GM08714 (cell line): ENCODE measurements at regions not wholly inside any gene's neighbourhood (a gene's known extent, or its start where the extent isn't known, plus 50 kb on each side); places are given as distances from the start of the nearest gene placed in this dataset.

Experiments used
- H3K4me3 ChIP-seq: fragments of 200-500 bp; sonication (Bioruptor generic); 2 replicates; pipeline ENCODE4 v1.5.1; 2014; ENCODE audit warnings: mild to moderate bottlenecking, low read length, inconsistent platforms
- ZNF274 ChIP-seq: IDR thresholded peaks from 2 replicates; pipeline ENCODE4 v1.6.1; 2012; ENCODE audit warnings: mild to moderate bottlenecking, low read depth, low read length

DNA sequence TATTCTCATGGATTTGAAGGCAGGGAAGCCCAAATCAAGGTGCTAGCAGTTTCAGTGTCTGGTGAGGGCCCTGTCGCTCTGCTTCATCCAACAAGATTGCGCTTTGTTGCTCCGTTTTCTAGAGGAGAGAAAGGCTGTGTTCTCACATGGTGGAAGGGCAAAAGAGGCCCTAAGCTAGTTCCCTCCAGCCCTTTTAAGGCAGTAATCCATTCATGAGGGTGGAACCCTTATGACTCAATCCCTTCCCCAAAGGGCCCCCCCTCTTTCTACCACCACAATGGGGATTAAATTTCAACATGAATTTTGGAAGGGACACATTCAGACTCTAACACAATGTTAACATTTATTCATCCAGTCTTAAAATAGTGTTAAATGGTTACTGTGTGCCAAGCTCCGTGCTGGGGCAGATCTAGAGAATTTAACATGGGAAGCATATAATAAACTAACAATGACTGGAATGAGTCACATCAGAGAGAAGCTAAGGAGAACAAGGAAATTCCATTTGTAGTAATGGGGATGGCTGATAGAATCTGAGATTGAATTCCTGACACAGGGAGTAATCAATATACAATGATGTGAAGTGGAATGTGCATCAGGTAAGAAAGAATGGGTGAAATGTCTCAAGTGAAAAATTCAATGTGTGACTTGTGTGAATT, 382.8 kb upstream of the ZNF608 start:
- no peak overlapping the region for H3K4me3 ChIP-seq
- TF ChIP-seq ZNF274: no peak

DNA sequence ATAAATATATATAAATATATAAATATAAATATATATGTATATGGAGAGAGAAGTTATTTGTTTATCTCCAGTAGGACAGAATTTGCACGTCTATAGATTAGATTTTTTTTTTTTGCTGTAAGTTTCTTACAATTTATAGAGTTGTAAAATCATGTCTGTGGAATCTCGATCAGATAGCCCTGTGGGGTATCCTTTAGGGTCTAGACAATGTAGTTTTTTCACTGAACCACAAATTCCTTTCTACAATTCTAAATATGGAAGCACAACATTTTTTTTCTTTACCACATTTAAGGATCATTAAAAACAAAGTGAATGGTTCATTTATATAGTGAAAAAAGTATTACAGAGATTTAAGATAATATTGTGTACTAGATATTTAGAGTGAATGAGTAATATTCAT, 384.2 kb upstream of the ZNF608 start:
- H3K4me3 ChIP-seq: no peak overlapping the region
- TF ChIP-seq ZNF274: no peak

DNA sequence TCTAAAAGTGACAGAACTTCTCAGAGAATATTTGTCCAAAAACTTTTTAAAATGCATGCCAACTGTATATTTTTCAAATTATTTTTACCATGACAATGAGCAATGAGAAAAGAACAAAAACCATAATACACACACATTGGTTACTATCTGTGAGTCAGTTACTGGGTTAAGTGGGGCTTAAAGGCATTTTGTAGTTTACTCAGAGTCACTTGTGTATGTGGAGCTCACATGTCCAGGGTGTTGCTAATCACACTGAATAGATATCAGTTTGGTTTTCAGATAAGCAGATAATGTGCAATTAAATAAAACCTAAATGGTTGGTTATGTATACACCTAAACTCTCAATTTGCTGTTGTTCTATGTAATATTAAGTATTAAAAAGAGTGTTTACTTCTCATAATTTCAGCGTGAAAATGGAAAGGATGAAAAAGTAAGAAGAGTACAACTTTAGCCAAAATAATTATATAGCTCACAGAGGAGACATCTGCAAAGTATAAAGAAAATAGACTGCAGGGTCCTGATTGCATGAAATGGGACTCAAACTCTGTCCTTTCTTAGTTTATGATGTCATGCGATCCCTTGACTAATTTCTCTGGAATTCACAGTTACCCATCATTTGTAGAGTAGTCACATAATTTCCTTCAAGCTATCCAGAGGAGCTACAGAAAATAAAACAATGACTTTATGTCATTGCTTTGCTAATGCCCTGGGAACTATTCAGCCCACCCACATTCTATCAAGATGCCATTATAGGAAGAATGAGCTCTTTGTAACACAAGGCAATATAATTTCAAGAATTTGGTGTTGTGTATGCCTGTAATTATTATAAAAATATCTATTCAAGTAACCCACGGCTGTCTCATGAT, 388.0 kb upstream of the ZNF608 start:
- TF ChIP-seq ZNF274: no peak

DNA sequence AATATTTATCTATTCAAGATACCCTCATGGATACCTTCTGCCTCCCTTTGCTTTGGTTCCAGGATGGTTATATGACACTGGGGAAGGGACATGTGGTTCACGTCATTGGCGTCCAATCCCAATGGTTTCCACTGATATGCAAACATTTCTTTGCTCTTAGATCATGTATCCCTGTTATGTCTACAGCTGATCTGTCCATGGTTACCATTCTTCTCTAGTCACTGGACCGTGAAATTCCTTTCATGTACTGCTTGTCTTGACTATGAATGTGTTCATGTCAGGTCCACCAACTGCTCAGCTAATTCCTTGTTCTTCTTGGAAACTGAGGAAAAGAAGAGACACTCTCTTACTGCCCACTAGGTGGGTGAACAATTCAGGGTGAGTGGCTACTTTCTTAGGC, 391.1 kb upstream of the ZNF608 start:
- no peak for TF ChIP-seq ZNF274
- no peak overlapping the region for H3K4me3 ChIP-seq

More for the DNA sequence above, 388.0 kb upstream of the ZNF608 start:
- no peak overlapping the region for H3K4me3 ChIP-seq

DNA sequence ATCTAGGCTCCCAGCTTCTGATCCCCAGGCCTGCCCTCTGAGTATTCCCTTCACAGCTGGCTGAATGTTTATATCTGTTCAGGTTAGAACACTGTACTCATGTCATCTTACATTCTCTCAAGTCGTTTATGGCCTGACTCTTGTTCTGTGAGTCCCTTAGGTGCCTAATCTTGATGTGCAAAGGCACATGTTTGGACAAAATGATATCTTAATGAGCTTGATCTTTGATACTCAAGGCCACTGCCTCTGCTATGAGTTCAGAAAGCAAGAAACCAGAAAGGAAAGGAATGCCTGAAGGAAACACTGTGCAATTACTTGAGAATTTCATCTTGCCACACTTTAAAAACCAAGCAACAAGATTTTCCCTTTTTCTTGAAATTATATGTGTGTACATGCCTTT, 391.8 kb upstream of the ZNF608 start:
- TF ChIP-seq ZNF274: no peak
- no peak overlapping the region for H3K4me3 ChIP-seq

DNA sequence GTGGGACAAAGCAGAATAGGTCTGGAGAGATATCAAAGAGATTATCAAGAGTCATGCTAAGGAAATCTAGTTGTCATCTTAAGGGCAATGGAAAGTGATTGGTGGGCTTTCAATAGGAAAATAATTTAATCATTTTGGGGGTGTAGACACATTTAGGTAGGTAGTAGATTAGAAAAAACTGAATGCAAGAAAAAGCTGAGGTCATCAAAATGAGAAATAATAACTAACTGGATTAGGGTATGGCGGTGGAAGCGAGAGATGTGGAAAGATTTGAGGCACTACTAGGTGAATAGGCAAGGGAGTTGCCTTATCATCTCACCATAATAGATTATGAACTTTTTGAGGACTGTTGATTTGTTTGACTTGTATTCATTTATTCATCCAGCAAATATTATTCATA, 393.2 kb upstream of the ZNF608 start:
- no peak for TF ChIP-seq ZNF274
- no peak overlapping the region for H3K4me3 ChIP-seq

DNA sequence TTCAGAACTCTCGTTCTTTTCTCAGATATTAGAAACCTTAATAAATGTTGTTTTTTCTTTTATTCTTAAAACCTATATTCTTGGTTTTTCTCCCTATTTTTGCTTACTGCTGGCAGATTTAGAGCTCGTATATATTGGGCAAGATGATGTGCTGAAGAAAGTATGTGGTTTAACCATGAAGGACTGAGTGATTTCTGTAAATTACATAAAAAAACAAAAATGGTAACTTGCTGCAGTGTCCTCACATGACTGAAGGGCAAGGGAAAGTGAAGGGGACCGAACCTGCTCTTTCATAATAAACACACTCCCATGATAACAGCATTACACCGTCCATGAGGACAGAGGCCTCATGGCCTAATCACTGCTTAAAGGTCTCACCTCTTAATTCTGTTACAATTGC, 393.8 kb upstream of the ZNF608 start:
- H3K4me3 ChIP-seq: no peak overlapping the region
- TF ChIP-seq ZNF274: no peak

DNA sequence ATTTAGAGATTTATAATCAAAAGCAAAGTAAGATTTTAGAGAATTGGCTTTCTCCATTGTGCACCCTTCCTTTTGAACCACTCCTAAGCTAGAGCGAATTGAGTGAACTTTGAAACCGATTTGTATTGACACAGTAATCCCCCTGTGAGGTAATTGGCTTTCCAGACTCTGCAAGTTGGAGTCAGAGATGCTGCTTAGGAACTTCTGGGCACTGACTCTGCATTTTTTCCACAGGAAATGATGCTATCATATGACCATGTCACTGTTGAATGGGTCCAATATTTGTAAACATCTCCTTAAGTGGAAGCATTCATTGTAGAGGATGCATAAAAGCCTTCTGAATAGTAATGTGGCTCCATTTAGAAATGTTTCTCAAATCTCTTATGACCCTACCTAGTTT, 394.4 kb upstream of the ZNF608 start:
- H3K4me3 ChIP-seq: no peak overlapping the region
- no peak for TF ChIP-seq ZNF274

DNA sequence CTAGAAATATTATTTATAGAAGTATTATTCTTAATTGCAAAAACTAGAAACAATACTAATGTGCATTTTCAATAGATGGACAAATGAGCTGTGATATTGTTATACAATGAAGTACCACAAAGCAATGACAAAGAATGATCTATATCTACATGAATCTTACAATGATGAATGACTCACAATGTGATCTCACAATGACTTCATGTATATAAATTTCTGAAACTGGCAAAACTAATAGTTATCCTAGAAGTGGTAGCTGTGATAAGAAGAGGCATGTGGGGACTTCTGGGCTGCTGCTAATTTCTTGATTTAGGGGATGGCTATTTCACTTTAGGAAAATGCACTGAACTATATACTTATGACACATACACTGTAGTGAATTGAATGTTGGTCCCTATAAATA, 396.0 kb upstream of the ZNF608 start:
- TF ChIP-seq ZNF274: no peak
- H3K4me3 ChIP-seq: no peak overlapping the region

DNA sequence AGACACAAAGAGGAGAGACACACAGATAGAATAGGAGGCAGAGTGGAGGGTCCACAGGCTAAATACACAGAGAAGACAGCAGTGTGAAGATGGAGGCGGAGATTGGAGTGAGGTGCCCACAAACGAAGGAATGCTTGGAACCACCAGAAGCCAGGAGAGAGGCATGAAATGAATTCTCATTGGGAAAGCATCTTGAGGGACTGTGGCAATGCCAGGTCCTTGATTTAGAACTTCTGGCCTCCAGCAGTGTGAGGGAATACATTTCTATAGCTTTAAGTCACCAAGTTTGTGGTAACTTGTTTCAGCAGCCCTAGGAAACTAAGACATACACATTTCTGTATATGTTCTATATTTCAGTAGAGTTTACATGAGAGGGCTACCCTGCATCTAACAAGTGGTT, 396.6 kb upstream of the ZNF608 start:
- TF ChIP-seq ZNF274: no peak
- no peak overlapping the region for H3K4me3 ChIP-seq

DNA sequence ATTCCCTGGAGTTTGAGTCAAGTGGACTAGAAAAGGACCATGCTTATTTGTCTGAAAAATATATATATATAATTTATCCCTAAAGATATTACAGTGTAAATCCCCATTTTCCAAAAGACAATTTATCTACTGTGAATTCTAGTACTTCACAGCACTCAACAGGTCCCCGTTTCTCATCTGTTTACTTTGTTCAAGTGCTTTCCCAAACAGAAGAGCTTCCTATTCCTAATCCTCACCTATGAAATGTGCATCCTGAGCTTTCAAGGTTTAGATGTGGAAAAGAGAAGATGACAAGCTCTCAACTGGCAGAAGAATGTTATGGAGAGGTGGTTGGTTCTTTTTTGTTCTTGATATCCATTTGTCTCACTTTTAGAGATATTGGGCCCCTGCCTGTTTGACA, 401.6 kb upstream of the ZNF608 start:
- H3K4me3 ChIP-seq: no peak overlapping the region
- TF ChIP-seq ZNF274: no peak

DNA sequence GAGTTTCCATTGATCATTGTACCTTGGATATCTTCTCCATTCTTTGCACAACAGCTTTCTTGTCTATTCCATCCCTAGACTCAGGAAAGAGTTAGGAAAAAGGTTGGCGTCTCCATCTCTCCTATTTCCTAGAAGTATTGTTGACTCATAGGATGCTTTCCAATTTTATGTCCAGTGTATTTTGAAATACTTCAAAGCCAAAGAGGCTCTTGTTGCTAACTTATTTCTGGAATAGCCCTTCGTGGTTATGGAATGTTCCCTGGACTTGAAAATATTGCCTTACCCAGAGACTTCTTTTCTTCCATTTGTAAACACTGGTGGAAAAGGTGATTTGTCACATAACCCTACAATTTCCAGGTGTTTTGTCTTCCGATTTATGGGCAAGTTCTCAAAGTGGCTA, 402.3 kb upstream of the ZNF608 start:
- no peak overlapping the region for H3K4me3 ChIP-seq
- no peak for TF ChIP-seq ZNF274

DNA sequence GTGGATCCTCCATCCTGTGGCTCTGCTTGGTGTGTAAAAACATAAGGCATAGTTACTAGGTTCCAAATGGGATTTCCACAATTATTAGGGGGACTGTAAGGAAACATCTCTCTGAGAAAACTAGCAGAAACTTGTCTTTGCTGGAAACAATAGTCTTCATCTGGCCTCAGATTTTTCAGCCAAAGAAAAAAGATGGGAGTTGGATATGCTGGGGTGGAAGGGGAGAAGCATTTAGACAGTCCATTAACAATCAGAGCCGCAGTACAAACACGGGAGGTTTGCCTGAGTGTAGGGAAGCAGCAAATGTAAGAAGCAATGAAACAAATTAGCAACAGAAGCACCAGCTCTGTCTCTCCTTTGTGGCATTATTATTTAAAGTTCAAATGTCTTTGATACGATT, 402.7 kb upstream of the ZNF608 start:
- no peak for TF ChIP-seq ZNF274
- no peak overlapping the region for H3K4me3 ChIP-seq

DNA sequence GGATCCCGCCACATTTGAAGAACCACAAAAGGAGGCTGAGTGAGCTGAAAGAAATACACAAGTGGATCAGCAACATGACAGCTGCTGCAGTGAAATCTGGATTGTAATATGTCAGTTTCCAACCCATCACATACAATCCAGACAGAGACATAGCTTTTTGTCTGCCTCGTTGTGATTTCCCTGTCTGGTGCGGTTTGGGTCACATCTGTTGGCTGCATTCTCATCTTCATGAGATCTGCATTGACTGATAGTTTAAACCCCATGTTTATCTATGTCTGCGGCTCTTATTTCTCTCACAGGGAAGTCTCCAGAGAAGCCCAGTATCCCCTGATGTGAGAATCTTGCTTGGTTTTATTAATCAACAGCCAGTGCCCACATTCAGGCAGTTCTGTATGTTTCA, 403.1 kb upstream of the ZNF608 start:
- H3K4me3 ChIP-seq: no peak overlapping the region
- no peak for TF ChIP-seq ZNF274

DNA sequence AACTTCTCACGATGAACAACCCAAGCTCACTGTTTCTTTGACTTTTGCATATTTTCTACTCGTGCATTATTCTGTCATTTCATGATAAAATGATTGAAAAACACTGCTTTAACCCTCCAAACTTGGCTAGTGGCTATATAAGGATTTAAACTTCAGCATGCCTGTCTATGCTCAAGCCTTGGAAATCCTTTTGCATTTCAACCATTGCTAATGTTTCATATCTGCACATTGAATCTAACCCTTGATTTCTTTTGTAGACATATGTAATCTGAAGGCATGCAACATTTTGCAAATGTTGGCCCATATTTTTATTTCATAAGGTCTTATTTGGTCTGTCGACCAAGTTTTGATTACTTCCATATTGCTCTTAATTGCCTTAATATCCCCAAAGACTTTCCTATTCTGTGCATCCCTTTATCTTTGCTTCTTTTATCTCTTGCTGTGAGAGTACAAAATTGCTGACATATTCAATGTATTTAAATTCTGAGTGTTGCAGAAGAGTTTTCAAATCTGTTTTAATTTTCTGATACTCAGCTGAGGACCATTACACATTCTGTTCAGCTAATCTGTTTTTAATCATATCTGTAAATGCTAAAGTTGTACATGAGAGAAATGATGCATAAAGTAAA, 403.7 kb upstream of the ZNF608 start:
- no peak for TF ChIP-seq ZNF274
- H3K4me3 ChIP-seq: no peak overlapping the region
